ENCODE measurements at regions not wholly inside any gene's neighbourhood (a gene's known extent, or its start where the extent isn't known, plus 50 kb on each side); places are given as distances from the start of the nearest gene placed in this dataset.

DNA sequence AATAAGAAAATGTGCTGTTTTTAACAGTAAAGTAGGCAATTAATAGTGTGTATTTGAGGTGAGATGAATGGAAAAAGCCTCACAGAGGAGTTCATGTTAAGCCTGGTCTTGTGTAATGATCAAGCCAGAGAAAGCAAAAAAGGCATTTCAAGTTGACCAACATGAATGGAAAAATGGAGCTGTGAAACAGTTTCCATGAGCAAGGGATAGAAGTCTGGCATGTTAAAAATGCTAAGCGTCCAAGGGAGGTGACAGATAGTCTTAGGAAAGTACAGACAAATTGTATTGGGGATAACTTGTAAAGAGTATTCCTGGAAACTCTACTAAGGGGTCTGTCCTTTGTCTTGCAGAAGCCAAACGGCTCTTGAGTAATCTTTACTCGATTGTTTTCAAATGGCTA is 506.8 kb upstream of the ATXN8OS start:
- 11 to 24% methylated on average over 3 of the region's 3 CpGs for WGBS, 2 experiments (ENCODE audit: low coverage in 1 of 2, low lambda C conversion rate in 2 of 2, missing lambda C conversion rate in 2 of 2)
- H4K20me1 ChIP-seq (ENCODE audit: insufficient read depth) = no peaks in the 10 kb centered on the region

DNA sequence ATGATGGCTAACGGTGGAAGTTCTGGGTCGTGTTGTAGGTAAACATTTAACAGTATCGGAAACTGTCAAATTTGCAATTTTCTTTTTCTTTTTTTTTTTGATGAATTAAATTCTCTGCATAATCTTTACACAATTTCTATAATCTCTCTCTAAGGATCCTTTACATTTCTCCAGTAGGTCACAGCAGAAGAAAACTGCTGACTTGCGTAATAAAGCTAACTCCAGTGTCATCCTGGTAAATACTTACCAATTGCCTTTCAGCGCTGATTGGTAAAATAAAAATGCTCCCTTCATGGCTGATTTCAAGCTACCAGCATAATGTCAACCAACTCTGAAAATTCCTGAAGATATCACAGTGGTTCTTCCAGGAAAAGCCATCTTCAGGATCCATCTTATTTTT is 510.5 kb upstream of the ATXN8OS start:
- Histone ChIP-seq H3F3A (ENCODE audit: insufficient read depth) (no peaks in the 10 kb centered on the region), H3K27ac (no peak overlapping the region), H3K4me2 (ENCODE audit: unreplicated experiment) (no peak overlapping the region), H3K9me2 (ENCODE audit: insufficient read depth) (no peaks in the 10 kb centered on the region), H3K4me3 (no peak overlapping the region), H3K9me3 (ENCODE audit: low read depth) (no peaks in the 10 kb centered on the region), H3K27me3 (replicated peaks; ENCODE audit: insufficient read depth) (no peaks in the 10 kb centered on the region), H2AFZ (no peak overlapping the region), H3K79me2 (ENCODE audit: insufficient read depth) (no peaks in the 10 kb centered on the region), H3K36me3 (ENCODE audit: low read depth) (no peaks in the 10 kb centered on the region), H3K4me1 (ENCODE audit: insufficient read depth) (no peaks in the 10 kb centered on the region), H4K20me1 (ENCODE audit: insufficient read depth) (no peaks in the 10 kb centered on the region), H3K9ac (no peak overlapping the region)
- WGBS, 2 experiments (ENCODE audit: low coverage in 1 of 2, low lambda C conversion rate in 2 of 2, missing lambda C conversion rate in 2 of 2) = 42 to 49% methylated on average over 5 of the region's 5 CpGs
- TF ChIP-seq EZH2 (IDR thresholded peaks at IDR 0.05; ENCODE audit: insufficient read depth, poor library complexity, severe bottlenecking) = no peak
- no peak for TF ChIP-seq EZH2phosphoT487 (IDR thresholded peaks at IDR 0.05; ENCODE audit: insufficient read depth, low read depth)
- no peak for DNase-seq
- in situ Hi-C loops (cut with MboI) = no loop called here

More for the DNA sequence above, 506.8 kb upstream of the ATXN8OS start:
- no peak for TF ChIP-seq EZH2phosphoT487 (IDR thresholded peaks at IDR 0.05; ENCODE audit: insufficient read depth, low read depth)
- no peak overlapping the region for H3K9ac ChIP-seq
- no peak overlapping the region for H3K27ac ChIP-seq
- H3K9me2 ChIP-seq (ENCODE audit: insufficient read depth) = no peaks in the 10 kb centered on the region
- no peaks in the 10 kb centered on the region for H3K9me3 ChIP-seq (ENCODE audit: low read depth)
- H2AFZ ChIP-seq = no peak overlapping the region
- H3K4me1 ChIP-seq (ENCODE audit: insufficient read depth) = no peaks in the 10 kb centered on the region
- in situ Hi-C loops (cut with MboI) = no loop called here
- no peak for DNase-seq
- no peaks in the 10 kb centered on the region for H3K79me2 ChIP-seq (ENCODE audit: insufficient read depth)
- H3K4me3 ChIP-seq = no peak overlapping the region
- H3K4me2 ChIP-seq (ENCODE audit: unreplicated experiment) = no peak overlapping the region
- H3K36me3 ChIP-seq (ENCODE audit: low read depth) = no peaks in the 10 kb centered on the region
- H3K27me3 ChIP-seq (replicated peaks; ENCODE audit: insufficient read depth) = no peaks in the 10 kb centered on the region
- no peaks in the 10 kb centered on the region for H3F3A ChIP-seq (ENCODE audit: insufficient read depth)

DNA sequence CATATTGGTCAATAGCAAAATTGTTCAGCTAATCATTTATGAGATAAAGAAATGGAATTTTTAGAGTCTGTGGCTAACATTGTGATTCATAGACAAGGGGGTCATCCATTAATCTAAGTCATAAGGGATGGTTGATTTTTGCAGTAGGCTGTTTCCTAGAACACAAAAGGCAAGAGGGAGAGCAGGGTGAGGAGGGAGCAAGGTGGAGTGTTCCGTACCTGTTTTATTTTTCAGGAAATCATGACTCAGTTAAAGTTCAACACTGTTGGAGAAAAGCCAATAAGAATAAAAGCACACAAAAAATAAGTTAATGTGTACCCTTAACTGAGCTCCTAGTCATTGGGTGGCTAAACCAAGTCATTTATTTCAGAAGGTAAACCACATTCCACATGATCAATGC is 512.4 kb upstream of the ATXN8OS start:
- no peaks in the 10 kb centered on the region for H3K9me3 ChIP-seq (ENCODE audit: low read depth)
- no peak overlapping the region for H2AFZ ChIP-seq
- no peaks in the 10 kb centered on the region for H3K27me3 ChIP-seq (replicated peaks; ENCODE audit: insufficient read depth)
- no peak overlapping the region for H3K27ac ChIP-seq
- TF ChIP-seq EZH2phosphoT487 (IDR thresholded peaks at IDR 0.05; ENCODE audit: insufficient read depth, low read depth) = no peak
- no peak for TF ChIP-seq EZH2 (IDR thresholded peaks at IDR 0.05; ENCODE audit: insufficient read depth, poor library complexity, severe bottlenecking)
- WGBS, 2 experiments (ENCODE audit: low coverage in 1 of 2, low lambda C conversion rate in 2 of 2, missing lambda C conversion rate in 2 of 2) = 16 to 17% methylated on average over 1 of the region's 1 CpG
- no peak for DNase-seq
- no peaks in the 10 kb centered on the region for H3K36me3 ChIP-seq (ENCODE audit: low read depth)
- H3K4me1 ChIP-seq (ENCODE audit: insufficient read depth) = no peaks in the 10 kb centered on the region
- H3K4me2 ChIP-seq (ENCODE audit: unreplicated experiment) = no peak overlapping the region
- H3K79me2 ChIP-seq (ENCODE audit: insufficient read depth) = no peaks in the 10 kb centered on the region
- H3K9me2 ChIP-seq (ENCODE audit: insufficient read depth) = no peaks in the 10 kb centered on the region
- no peaks in the 10 kb centered on the region for H4K20me1 ChIP-seq (ENCODE audit: insufficient read depth)
- no peak overlapping the region for H3K4me3 ChIP-seq
- H3F3A ChIP-seq (ENCODE audit: insufficient read depth) = no peaks in the 10 kb centered on the region
- H3K9ac ChIP-seq = no peak overlapping the region
- in situ Hi-C loops (cut with MboI) = no loop called here

DNA sequence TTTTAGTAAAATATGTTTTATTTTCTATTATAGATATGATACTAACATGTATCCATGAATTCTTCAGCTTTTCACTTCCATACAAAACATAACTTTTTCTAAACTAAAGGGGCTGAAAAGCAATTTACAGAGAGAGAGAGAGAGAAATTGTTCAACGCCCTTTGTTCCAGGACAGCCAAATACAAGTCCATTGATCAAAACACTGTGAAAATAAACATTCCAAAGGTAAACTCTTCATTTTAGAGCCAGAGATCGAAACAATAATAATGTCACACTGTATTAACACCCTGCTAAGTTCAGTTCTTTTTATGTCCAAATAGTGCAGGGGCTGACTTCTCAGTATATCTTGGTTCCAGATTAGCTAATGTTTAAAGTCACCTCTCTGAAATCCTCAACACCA is 516.2 kb upstream of the ATXN8OS start:
- WGBS, 2 experiments (ENCODE audit: low coverage in 1 of 2, low lambda C conversion rate in 2 of 2, missing lambda C conversion rate in 2 of 2) = 4 to 9% methylated on average over 2 of the region's 2 CpGs
- TF ChIP-seq EZH2phosphoT487 (IDR thresholded peaks at IDR 0.05; ENCODE audit: insufficient read depth, low read depth) (no peak), EZH2 (IDR thresholded peaks at IDR 0.05; ENCODE audit: insufficient read depth, poor library complexity, severe bottlenecking) (no peak)
- Histone ChIP-seq H4K20me1 (ENCODE audit: insufficient read depth) (no peaks in the 10 kb centered on the region), H3K4me3 (no peak overlapping the region), H3K9me2 (ENCODE audit: insufficient read depth) (no peaks in the 10 kb centered on the region), H2AFZ (no peak overlapping the region), H3K79me2 (ENCODE audit: insufficient read depth) (no peaks in the 10 kb centered on the region), H3K27ac (no peak overlapping the region), H3K36me3 (ENCODE audit: low read depth) (no peaks in the 10 kb centered on the region), H3K9me3 (ENCODE audit: low read depth) (no peaks in the 10 kb centered on the region), H3K27me3 (replicated peaks; ENCODE audit: insufficient read depth) (no peaks in the 10 kb centered on the region), H3K4me2 (ENCODE audit: unreplicated experiment) (no peak overlapping the region), H3K9ac (no peak overlapping the region), H3K4me1 (ENCODE audit: insufficient read depth) (no peaks in the 10 kb centered on the region), H3F3A (ENCODE audit: insufficient read depth) (no peaks in the 10 kb centered on the region)
- DNase-seq = no peak
- in situ Hi-C loops (cut with MboI) = no loop called here

DNA sequence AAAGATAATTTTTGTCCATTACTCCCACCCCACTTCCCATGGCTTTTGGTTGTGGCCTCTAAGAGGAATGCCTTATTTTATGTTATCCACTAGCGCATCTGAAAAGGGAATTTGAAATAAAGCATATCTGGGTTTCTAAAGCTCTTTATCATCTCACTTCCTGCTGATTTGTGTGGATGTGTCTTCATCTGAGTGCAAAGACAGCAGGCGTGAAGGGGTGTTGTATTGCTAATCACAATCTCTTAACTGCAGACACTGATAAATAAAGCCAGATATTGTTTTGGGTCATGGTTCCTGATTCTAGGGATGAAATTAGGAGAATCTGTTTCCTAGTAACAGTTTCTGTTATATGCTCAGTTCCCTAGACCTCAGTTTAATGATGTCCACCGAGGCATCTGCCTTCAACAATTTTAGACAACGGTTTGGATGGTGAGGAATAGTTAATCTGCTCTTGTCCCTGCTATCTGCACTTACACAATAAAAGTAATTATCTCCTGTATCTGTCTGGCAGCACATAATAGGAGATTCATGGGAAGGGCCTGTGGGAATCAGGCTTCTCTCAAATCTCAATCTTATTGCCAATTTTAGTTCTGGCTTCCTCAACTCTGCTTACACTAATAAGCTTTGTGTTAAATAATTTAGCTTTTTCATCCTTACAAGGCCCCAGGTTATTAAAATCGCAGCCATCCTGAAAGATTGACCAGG is 517.9 kb upstream of the ATXN8OS start:
- Histone ChIP-seq H3K4me3 (no peak overlapping the region), H3K4me2 (ENCODE audit: unreplicated experiment) (no peak overlapping the region), H3K9me3 (ENCODE audit: low read depth) (no peaks in the 10 kb centered on the region), H2AFZ (no peak overlapping the region), H3K4me1 (ENCODE audit: insufficient read depth) (no peaks in the 10 kb centered on the region), H3K27me3 (replicated peaks; ENCODE audit: insufficient read depth) (no peaks in the 10 kb centered on the region), H3K9me2 (ENCODE audit: insufficient read depth) (no peaks in the 10 kb centered on the region), H4K20me1 (ENCODE audit: insufficient read depth) (no peaks in the 10 kb centered on the region), H3K36me3 (ENCODE audit: low read depth) (no peaks in the 10 kb centered on the region), H3K79me2 (ENCODE audit: insufficient read depth) (no peaks in the 10 kb centered on the region), H3K27ac (no peak overlapping the region), H3F3A (ENCODE audit: insufficient read depth) (no peaks in the 10 kb centered on the region), H3K9ac (no peak overlapping the region)
- DNase-seq = no peak
- WGBS, 2 experiments (ENCODE audit: low coverage in 1 of 2, low lambda C conversion rate in 2 of 2, missing lambda C conversion rate in 2 of 2) = 18 to 20% methylated on average over 5 of the region's 5 CpGs
- in situ Hi-C loops (cut with MboI) = no loop called here
- TF ChIP-seq EZH2 (IDR thresholded peaks at IDR 0.05; ENCODE audit: insufficient read depth, poor library complexity, severe bottlenecking) (no peak), EZH2phosphoT487 (IDR thresholded peaks at IDR 0.05; ENCODE audit: insufficient read depth, low read depth) (no peak)

Data from GM23248 (cell line).